ENCODE measurements at regions not wholly inside any gene's neighbourhood (a gene's known extent, or its start where the extent isn't known, plus 50 kb on each side); places are given as distances from the start of the nearest gene placed in this dataset.
A peak's percentile ranks its signal among the peaks of the same experiment; 100 is the strongest.

DNA sequence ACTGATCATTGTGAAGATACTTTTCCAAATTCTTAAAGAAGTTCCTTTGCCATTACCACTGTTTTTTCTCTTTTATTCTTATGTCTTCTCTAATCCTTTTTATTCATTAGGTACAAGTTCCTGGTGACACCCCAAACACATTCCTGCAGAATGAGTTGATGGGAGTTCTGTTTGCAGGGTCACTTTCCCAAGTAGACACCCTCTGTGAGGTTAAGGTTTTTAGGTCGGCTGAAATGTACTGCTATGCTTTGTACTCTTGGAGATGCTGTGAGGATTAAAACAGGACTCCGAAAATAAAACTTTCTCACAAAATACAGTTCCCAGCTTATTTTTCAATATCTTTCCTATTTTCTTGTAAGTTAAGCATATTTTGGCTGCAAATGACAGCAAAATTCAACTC, 143.3 kb upstream of the TLE4 start (continued):
- TF ChIP-seq, protein P1, sequence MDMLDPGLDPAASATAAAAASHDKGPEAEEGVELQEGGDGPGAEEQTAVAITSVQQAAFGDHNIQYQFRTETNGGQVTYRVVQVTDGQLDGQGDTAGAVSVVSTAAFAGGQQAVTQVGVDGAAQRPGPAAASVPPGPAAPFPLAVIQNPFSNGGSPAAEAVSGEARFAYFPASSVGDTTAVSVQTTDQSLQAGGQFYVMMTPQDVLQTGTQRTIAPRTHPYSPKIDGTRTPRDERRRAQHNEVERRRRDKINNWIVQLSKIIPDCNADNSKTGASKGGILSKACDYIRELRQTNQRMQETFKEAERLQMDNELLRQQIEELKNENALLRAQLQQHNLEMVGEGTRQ (IDR thresholded peaks at IDR 0.05): no peak
- TF ChIP-seq NR3C1 (IDR thresholded peaks at IDR 0.05): no peak
- no peak for TF ChIP-seq SMC3 (IDR thresholded peaks at IDR 0.05)
- TF ChIP-seq HOXB5 (CRISPR knock-in tag; IDR thresholded peaks at IDR 0.05): no peak
- TF ChIP-seq TFCP2L1 (CRISPR knock-in tag; IDR thresholded peaks at IDR 0.05): no peak

DNA sequence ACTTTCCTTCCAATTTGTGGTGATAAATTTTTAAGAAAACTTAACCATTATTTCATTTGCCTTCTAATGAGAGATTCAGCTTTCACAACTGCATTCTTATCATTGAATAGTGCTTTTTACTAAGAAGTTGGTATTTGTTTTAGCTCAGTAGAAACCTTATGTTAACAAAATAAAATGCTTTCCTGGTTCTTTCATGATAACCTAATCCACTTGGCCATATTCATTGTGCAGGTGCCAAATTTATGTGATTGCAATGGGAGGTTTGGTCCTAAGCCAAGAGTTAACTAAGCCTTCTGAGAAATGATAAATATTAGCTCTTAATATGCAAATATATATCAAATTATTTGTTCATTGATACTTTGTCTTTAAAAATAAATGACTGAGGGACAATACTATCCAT, 141.1 kb upstream of the TLE4 start:
- H3K27ac ChIP-seq: no peak overlapping the region
- DNase-seq (ENCODE audit: low read depth in 1 of 2, low spot score in 1 of 2) (no peak), FAIRE-seq (no peak), ATAC-seq (no peak)
- no peak overlapping the region for H3K4me3 ChIP-seq
- no peak overlapping the region for H3K4me2 ChIP-seq
- H3K9me3 ChIP-seq: peaks cover 12% of the 10 kb centered on the region; the same call in 1 of the 3 replicates
- TF ChIP-seq ZSCAN20 (CRISPR knock-in tag; IDR thresholded peaks at IDR 0.05): no peak
- TF ChIP-seq, protein P2, sequence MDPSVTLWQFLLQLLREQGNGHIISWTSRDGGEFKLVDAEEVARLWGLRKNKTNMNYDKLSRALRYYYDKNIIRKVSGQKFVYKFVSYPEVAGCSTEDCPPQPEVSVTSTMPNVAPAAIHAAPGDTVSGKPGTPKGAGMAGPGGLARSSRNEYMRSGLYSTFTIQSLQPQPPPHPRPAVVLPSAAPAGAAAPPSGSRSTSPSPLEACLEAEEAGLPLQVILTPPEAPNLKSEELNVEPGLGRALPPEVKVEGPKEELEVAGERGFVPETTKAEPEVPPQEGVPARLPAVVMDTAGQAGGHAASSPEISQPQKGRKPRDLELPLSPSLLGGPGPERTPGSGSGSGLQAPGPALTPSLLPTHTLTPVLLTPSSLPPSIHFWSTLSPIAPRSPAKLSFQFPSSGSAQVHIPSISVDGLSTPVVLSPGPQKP (IDR thresholded peaks at IDR 0.05; ENCODE audit: low read depth, low read length): no peak
- TF ChIP-seq RNF2 (IDR thresholded peaks at IDR 0.05; ENCODE audit: borderline replicate concordance, low read depth): no peak
- TF ChIP-seq, protein P3, sequence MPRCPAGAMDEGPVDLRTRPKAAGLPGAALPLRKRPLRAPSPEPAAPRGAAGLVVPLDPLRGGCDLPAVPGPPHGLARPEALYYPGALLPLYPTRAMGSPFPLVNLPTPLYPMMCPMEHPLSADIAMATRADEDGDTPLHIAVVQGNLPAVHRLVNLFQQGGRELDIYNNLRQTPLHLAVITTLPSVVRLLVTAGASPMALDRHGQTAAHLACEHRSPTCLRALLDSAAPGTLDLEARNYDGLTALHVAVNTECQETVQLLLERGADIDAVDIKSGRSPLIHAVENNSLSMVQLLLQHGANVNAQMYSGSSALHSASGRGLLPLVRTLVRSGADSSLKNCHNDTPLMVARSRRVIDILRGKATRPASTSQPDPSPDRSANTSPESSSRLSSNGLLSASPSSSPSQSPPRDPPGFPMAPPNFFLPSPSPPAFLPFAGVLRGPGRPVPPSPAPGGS (IDR thresholded peaks at IDR 0.05): no peak
- TF ChIP-seq ZNF302 (CRISPR knock-in tag; IDR thresholded peaks at IDR 0.05): no peak
- TF ChIP-seq, protein P4, sequence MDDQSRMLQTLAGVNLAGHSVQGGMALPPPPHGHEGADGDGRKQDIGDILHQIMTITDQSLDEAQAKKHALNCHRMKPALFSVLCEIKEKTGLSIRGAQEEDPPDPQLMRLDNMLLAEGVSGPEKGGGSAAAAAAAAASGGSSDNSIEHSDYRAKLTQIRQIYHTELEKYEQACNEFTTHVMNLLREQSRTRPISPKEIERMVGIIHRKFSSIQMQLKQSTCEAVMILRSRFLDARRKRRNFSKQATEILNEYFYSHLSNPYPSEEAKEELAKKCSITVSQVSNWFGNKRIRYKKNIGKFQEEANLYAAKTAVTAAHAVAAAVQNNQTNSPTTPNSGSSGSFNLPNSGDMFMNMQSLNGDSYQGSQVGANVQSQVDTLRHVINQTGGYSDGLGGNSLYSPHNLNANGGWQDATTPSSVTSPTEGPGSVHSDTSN (IDR thresholded peaks at IDR 0.05): no peak
- no peak for TF ChIP-seq MAFK (IDR thresholded peaks at IDR 0.05; ENCODE audit: partially characterized antibody)
- POLR2A ChIA-PET: no interaction called here
- CTCF ChIA-PET: interaction anchor here (1.7 kb wide), 1 partner anchor 991 kb away, joined by 4 read pairs; no protein-coding TSS in a partner anchor
- H3K4me1 ChIP-seq: no peaks in the 10 kb centered on the region

DNA sequence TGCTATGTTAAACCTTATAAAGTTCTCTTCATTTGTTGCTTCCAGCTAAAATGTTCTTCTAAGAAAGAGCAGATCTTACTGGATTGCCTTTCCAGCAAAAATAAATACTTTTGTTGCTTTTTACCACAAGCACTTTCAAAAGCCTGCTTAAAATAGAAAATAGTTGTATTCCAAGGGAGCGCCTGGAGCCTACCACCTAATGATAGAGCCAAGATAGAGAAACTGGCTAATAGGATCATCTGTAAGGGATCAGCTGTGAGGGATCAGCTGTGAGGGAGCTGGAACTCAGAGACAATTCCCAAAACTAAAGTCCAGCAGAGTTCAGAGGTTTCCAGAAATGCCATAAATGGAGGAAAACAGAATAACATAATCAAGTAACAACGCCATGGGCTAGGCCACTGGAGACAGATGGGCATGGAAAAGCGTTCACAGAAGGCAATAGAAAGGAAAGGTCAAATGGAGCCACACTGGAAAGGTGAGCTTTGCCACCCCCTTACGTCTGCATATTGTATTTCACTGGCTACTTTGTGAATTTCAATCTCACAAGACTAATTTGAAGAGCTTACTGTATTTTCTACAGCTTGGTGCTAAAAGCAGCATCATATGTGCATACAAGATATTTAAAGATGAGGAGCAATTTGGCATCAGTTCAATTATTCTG, 140.6 kb upstream of the TLE4 start:
- Histone ChIP-seq H3K27ac (no peak overlapping the region), H3K4me2 (no peak overlapping the region), H3K9me3 (peaks cover 7% of the 10 kb centered on the region; the same call in 1 of the 3 replicates), H3K4me3 (no peak overlapping the region), H3K4me1 (no peaks in the 10 kb centered on the region)
- no peak for ATAC-seq
- ChIA-PET POLR2A (no interaction called here), CTCF (interaction anchor here (1.4 to 1.7 kb wide), 2 partner anchors 114 to 992 kb away, joined by 3 to 4 read pairs; no protein-coding TSS in a partner anchor)
- peak in 1 of 2 experiments; percentile 21 for DNase-seq (ENCODE audit: low read depth in 1 of 2, low spot score in 1 of 2)
- TF ChIP-seq CEBPB (IDR thresholded peaks at IDR 0.05) (no peak), MYC (IDR thresholded peaks at IDR 0.05; ENCODE audit: borderline replicate concordance, low read length) (no peak), BHLHE40 (IDR thresholded peaks at IDR 0.05; ENCODE audit: low read depth, low read length) (no peak), RAD21 (conservative IDR thresholded peaks at IDR 0.05 in 1 of 2, IDR thresholded peaks at IDR 0.05 in 1 of 2) (peak; percentile 21 to 39; a peak in 1 of 5 replicates), JUN (IDR thresholded peaks at IDR 0.05) (no peak), RNF2 (IDR thresholded peaks at IDR 0.05; ENCODE audit: borderline replicate concordance, low read depth) (no peak), ZSCAN20 (CRISPR knock-in tag; IDR thresholded peaks at IDR 0.05) (no peak), HDAC2 (IDR thresholded peaks at IDR 0.05) (no peak), RARB (CRISPR knock-in tag; IDR thresholded peaks at IDR 0.05) (no peak)
- TF ChIP-seq, protein P5, sequence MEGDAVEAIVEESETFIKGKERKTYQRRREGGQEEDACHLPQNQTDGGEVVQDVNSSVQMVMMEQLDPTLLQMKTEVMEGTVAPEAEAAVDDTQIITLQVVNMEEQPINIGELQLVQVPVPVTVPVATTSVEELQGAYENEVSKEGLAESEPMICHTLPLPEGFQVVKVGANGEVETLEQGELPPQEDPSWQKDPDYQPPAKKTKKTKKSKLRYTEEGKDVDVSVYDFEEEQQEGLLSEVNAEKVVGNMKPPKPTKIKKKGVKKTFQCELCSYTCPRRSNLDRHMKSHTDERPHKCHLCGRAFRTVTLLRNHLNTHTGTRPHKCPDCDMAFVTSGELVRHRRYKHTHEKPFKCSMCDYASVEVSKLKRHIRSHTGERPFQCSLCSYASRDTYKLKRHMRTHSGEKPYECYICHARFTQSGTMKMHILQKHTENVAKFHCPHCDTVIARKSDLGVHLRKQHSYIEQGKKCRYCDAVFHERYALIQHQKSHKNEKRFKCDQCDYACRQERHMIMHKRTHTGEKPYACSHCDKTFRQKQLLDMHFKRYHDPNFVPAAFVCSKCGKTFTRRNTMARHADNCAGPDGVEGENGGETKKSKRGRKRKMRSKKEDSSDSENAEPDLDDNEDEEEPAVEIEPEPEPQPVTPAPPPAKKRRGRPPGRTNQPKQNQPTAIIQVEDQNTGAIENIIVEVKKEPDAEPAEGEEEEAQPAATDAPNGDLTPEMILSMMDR (IDR thresholded peaks at IDR 0.05): 0 out of 3 replicates have a peak, but pooled peaks have one; percentile 8
- 62% methylated on average over 4 of the region's 4 CpGs for WGBS (ENCODE audit: missing lambda C conversion rate)
- FAIRE-seq: no peak
